IMR-90 (cell line): ENCODE measurements at regions not wholly inside any gene's neighbourhood (a gene's known extent, or its start where the extent isn't known, plus 50 kb on each side); places are given as distances from the start of the nearest gene placed in this dataset.

Source experiments
- ATAC-seq: fragments of 200-7000 bp; cut with Tn5 transposase; 2 replicates; pipeline ENCODE4 v1.9.1; 2020; ENCODE audit warnings: low read depth, mild to moderate bottlenecking, moderate library complexity
- BruUV-seq: library from RNA; stranded (reverse); fragments of 400-500 nt; replicated peaks from 2 replicates; lab custom pipeline; 2021; lab: Mats Ljungman, UMichigan
- CTCF ChIA-PET: fragments of 300-600 bp; formaldehyde crosslinking; extraction: SDS; loops from one replicate; lab custom pipeline; 2021; ENCODE audit warnings: antibody characterized with exemption; lab: Yijun Ruan, JAX
- POLR2A ChIA-PET: fragments of 300-600 bp; sonication (Branson Sonifier 250); formaldehyde crosslinking; loops from one replicate; lab custom pipeline; 2022; ENCODE audit warnings: antibody characterized with exemption; ENCODE audit not compliant: unreplicated experiment; lab: Charles Lee
- DNase-seq: peaks from one replicate; pipeline ENCODE4 v3.0.0; 2013
- H2AFZ ChIP-seq: replicated peaks from 2 replicates; pipeline ENCODE3; 2013; ENCODE audit warnings: low read length, mild to moderate bottlenecking; ENCODE audit not compliant: poor library complexity
- H2AK5ac ChIP-seq: 2 replicates; pipeline ENCODE4 v1.6.1; 2013; ENCODE audit warnings: low read depth, low read length, inconsistent platforms
- H2AK9ac ChIP-seq: replicated peaks from 2 replicates; pipeline ENCODE3; 2013; ENCODE audit warnings: mild to moderate bottlenecking, low read depth, low read length, moderate library complexity; ENCODE audit not compliant: poor library complexity
- H2BK120ac ChIP-seq: 2 replicates; pipeline ENCODE4 v1.6.1; 2013; ENCODE audit warnings: low read depth, low read length, inconsistent platforms
- H2BK15ac ChIP-seq: 3 replicates; pipeline ENCODE4 v1.6.1; 2013; ENCODE audit warnings: low read depth, low read length, inconsistent platforms
- H2BK20ac ChIP-seq: 2 replicates; pipeline ENCODE4 v1.6.1; 2013; ENCODE audit warnings: low read depth, mild to moderate bottlenecking, inconsistent platforms, low read length, moderate library complexity
- H2BK5ac ChIP-seq: 2 replicates; pipeline ENCODE4 v1.6.1; 2013; ENCODE audit warnings: mild to moderate bottlenecking, low read depth, low read length, inconsistent platforms; ENCODE audit not compliant: poor library complexity, severe bottlenecking
- H3K14ac ChIP-seq: replicated peaks from 2 replicates; pipeline ENCODE4 v1.6.1; 2013; ENCODE audit warnings: low read depth, low read length, inconsistent platforms
- H3K18ac ChIP-seq: 2 replicates; pipeline ENCODE4 v1.6.1; 2013; ENCODE audit warnings: low read depth, low read length, control low read depth
- H3K23ac ChIP-seq: 2 replicates; pipeline ENCODE4 v1.6.1; 2013; ENCODE audit warnings: low read depth, low read length, inconsistent platforms
- H3K27ac ChIP-seq: 2 replicates; pipeline ENCODE4 v1.5.1; 2013; ENCODE audit warnings: mild to moderate bottlenecking, control low read depth, low read length; ENCODE audit not compliant: insufficient read depth
- H3K27me3 ChIP-seq: 2 replicates; pipeline ENCODE4 v1.6.1; 2013; ENCODE audit warnings: low read length; ENCODE audit not compliant: control insufficient read depth, insufficient read depth
- H3K36me3 ChIP-seq: 2 replicates; pipeline ENCODE4 v1.6.1; 2013; ENCODE audit warnings: low read length, mixed read lengths; ENCODE audit not compliant: control insufficient read depth, insufficient read depth
- H3K4ac ChIP-seq: 2 replicates; pipeline ENCODE4 v1.6.1; 2013; ENCODE audit warnings: low read depth, low read length, inconsistent platforms
- H3K4me1 ChIP-seq: 2 replicates; pipeline ENCODE4 v1.6.1; 2013; ENCODE audit warnings: low read length, mixed read lengths; ENCODE audit not compliant: control insufficient read depth, insufficient read depth
- H3K4me2 ChIP-seq: 2 replicates; pipeline ENCODE4 v1.6.1; 2013; ENCODE audit warnings: low read depth, mild to moderate bottlenecking, control low read depth, low read length, moderate library complexity
- H3K4me3 ChIP-seq: 2 replicates; pipeline ENCODE4 v1.5.1; 2013; ENCODE audit warnings: low read depth, mild to moderate bottlenecking, control low read depth, low read length, moderate library complexity; ENCODE audit not compliant: insufficient read depth
- H3K56ac ChIP-seq: 2 replicates; pipeline ENCODE4 v1.6.1; 2013; ENCODE audit warnings: low read length, inconsistent platforms; ENCODE audit not compliant: insufficient read depth; ENCODE audit errors: extremely low read depth
- H3K79me1 ChIP-seq, 2 experiments: 2 replicates each; pipeline ENCODE4 v1.6.1; 2013; ENCODE audit warnings: low read length in 2 of 2, inconsistent platforms in 1 of 2, low read depth in 1 of 2
- H3K9ac ChIP-seq: 2 replicates; pipeline ENCODE4 v1.6.1; 2013; ENCODE audit warnings: low read depth, low read length, control low read depth
- H3K9me1 ChIP-seq: 2 replicates; pipeline ENCODE4 v1.6.1; 2013; ENCODE audit warnings: low read length, inconsistent platforms; ENCODE audit not compliant: insufficient read depth
- H3K9me3 ChIP-seq: 2 replicates; pipeline ENCODE4 v1.6.1; 2013; ENCODE audit warnings: low read length; ENCODE audit not compliant: control insufficient read depth, insufficient read depth
- H4K20me1 ChIP-seq: 2 replicates; pipeline ENCODE4 v1.6.1; 2013; ENCODE audit warnings: low read length, inconsistent platforms; ENCODE audit not compliant: insufficient read depth
- H4K5ac ChIP-seq: 2 replicates; pipeline ENCODE4 v1.6.1; 2013; ENCODE audit warnings: mild to moderate bottlenecking, low read depth, low read length, control low read depth
- H4K8ac ChIP-seq, 2 experiments: 2 replicates each; pipeline ENCODE4 v1.6.1; 2013; ENCODE audit warnings: low read depth in 2 of 2, low read length in 2 of 2, control low read depth in 1 of 2, inconsistent platforms in 1 of 2
- H4K91ac ChIP-seq: 2 replicates; pipeline ENCODE4 v1.6.1; 2013; ENCODE audit warnings: low read depth, low read length, inconsistent platforms; ENCODE audit not compliant: insufficient read depth
- FOS ChIP-seq: fragments of 150-350 bp; IDR thresholded peaks from 2 replicates; pipeline ENCODE4 v1.6.1; 2016; ENCODE audit warnings: low read depth, low read length
- MAFK ChIP-seq: IDR thresholded peaks from 2 replicates; pipeline ENCODE4 v1.6.1; 2012; ENCODE audit warnings: low read depth, low read length, improper control_type of control experiment
- WGBS, 2 experiments: methylation state at CpG; one replicate each; pipeline versions ENCODE4 v1.1.5 to v1.1.7; 2013; ENCODE audit warnings: missing lambda C conversion rate in 2 of 2; ENCODE audit not compliant: insufficient read length in 1 of 2; ENCODE audit errors: extremely low coverage in 2 of 2; 5-methylcytosine and 5-hydroxymethylcytosine counted together
- dilution Hi-C: fragments of 300-500 bp; cut with HindIII; formaldehyde crosslinking; loops from one replicate; pipeline ENCODE4 v1.14.3; 2018; ENCODE audit warnings: low sequenced_read_pairs; ENCODE audit not compliant: unreplicated experiment
- in situ Hi-C: fragments of 300-500 bp; cut with MboI; formaldehyde crosslinking; loops from 3 replicates; pipeline ENCODE4 v1.14.3; 2019; ENCODE audit warnings: low sequenced_read_pairs, inconsistent platforms, mixed read lengths
- intact Hi-C: fragments of 100-400 bp; cut with micrococcal nuclease; formaldehyde crosslinking; loops from 2 replicates; pipeline ENCODE4 v1.10.0; 2022

DNA sequence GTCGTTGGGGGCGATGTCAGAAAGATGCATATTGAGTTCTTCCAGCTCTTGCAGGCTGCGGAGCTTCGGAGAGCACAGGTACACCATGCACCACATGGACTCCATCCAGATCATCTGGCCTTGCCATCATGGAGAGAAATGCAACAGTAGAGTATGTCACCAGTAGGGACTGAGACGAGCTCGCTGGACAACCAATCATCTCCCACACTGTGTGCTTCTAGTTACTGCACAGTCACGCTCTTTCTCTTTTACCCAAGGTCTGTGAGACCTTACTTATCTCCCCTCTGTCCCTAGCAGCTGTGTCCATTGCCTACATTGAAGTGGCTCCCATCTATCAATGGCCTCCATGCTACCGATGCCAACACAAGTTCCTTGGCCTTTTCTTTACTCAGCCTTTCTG is 90.5 kb downstream of the C13orf42 start:
- no TSS peak for BruUV-seq

More for the DNA sequence above, 90.5 kb downstream of the C13orf42 start:
- no peak for ATAC-seq
- H4K91ac ChIP-seq = no peak overlapping the region
- no peak overlapping the region for H2AK9ac ChIP-seq
- WGBS, 2 experiments = 60% methylated on average over 5 of the region's 8 CpGs; no CpG with 5 or more reads in 1 of the 2 experiments
- no peaks in the 10 kb centered on the region for H3K9me3 ChIP-seq
- CTCF ChIA-PET = no interaction called here
- DNase-seq = no peak
- H3K4me3 ChIP-seq = no peak overlapping the region
- H3K4me1 ChIP-seq = no peaks in the 10 kb centered on the region
- no peak overlapping the region for H3K27ac ChIP-seq
- TF ChIP-seq MAFK = no peak
- no peak for TF ChIP-seq FOS
- no peak overlapping the region for H2BK20ac ChIP-seq
- no peak overlapping the region for H3K9ac ChIP-seq
- H3K18ac ChIP-seq = no peak overlapping the region
- H3K23ac ChIP-seq = no peak overlapping the region
- intact Hi-C loops (no loop called here), in situ Hi-C loops (no loop called here), dilution Hi-C loops (no loop called here)
- H2AFZ ChIP-seq = peak overlapping the region; percentile 33
- POLR2A ChIA-PET = no interaction called here
- no peak overlapping the region for H4K8ac ChIP-seq
- no peaks in the 10 kb centered on the region for H3K36me3 ChIP-seq
- no peak overlapping the region for H4K5ac ChIP-seq
- no peak overlapping the region for H3K56ac ChIP-seq
- no peaks in the 10 kb centered on the region for H3K9me1 ChIP-seq
- no peak overlapping the region for H3K4ac ChIP-seq
- no peaks in the 10 kb centered on the region for H3K79me1 ChIP-seq
- no peak overlapping the region for H3K4me2 ChIP-seq
- no peak overlapping the region for H2BK5ac ChIP-seq
- no peak overlapping the region for H2BK120ac ChIP-seq
- H4K20me1 ChIP-seq = no peaks in the 10 kb centered on the region
- H2AK5ac ChIP-seq = no peak overlapping the region
- H2BK15ac ChIP-seq = no peak overlapping the region
- peaks cover 6% of the 10 kb centered on the region for H3K27me3 ChIP-seq
- no peak overlapping the region; the same call in 1 of the 2 replicates for H3K14ac ChIP-seq
